ENCODE measurements at regions not wholly inside any gene's neighbourhood (a gene's known extent, or its start where the extent isn't known, plus 50 kb on each side); places are given as distances from the start of the nearest gene placed in this dataset.

GRCh38 chr12:81988362-81988761, 229.2 kb upstream of the PPFIA2 start:
- Histone ChIP-seq H3K36me3 (replicated peaks in 1 of 2; ENCODE audit: control extremely low read depth in 1 of 2, control insufficient read depth in 1 of 2, extremely low read depth in 1 of 2, insufficient read depth in 2 of 2, low read length in 1 of 2) (no peaks in the 10 kb centered on the region), H3K27ac (ENCODE audit: low read length in 2 of 2) (no peak overlapping the region), H3K79me2 (ENCODE audit: control insufficient read depth, insufficient read depth, low read length) (no peaks in the 10 kb centered on the region), H3K27me3 (replicated peaks in 1 of 4; ENCODE audit: control extremely low read depth in 1 of 4, control insufficient read depth in 3 of 4, insufficient read depth in 4 of 4, low read length in 3 of 4) (no peaks in the 10 kb centered on the region), H3K9ac (ENCODE audit: low read length) (no peak overlapping the region), H3K4me3 (ENCODE audit: control extremely low read depth in 1 of 5, extremely low read depth in 1 of 5, insufficient read depth in 1 of 5, low read depth in 2 of 5, low read length in 4 of 5) (no peak overlapping the region), H3K4me1 (ENCODE audit: control insufficient read depth in 2 of 2, insufficient read depth in 2 of 2, low read length in 2 of 2) (no peaks in the 10 kb centered on the region), H3K9me3 (ENCODE audit: control extremely low read depth in 1 of 3, control insufficient read depth in 2 of 3, insufficient read depth in 1 of 3, low read length in 2 of 3) (no peaks in the 10 kb centered on the region), H4K20me1 (ENCODE audit: control insufficient read depth, insufficient read depth, low read length, poor library complexity, severe bottlenecking) (no peaks in the 10 kb centered on the region), H3K4me2 (replicated peaks; ENCODE audit: low read depth, low read length, poor library complexity, severe bottlenecking) (no peak overlapping the region), H2AFZ (ENCODE audit: insufficient read depth, low read depth, low read length, poor library complexity, severe bottlenecking) (no peak overlapping the region)
- Mint-ChIP-seq H3K27me3 (no peaks in the 10 kb centered on the region), H3K4me3 (no peak overlapping the region), H3K9me3 (ENCODE audit: insufficient read depth) (peaks cover 7% of the 10 kb centered on the region), H3K4me1 (no peaks in the 10 kb centered on the region), H3K27ac (no peak overlapping the region)
- CTCF ChIA-PET = no interaction called here
- intact Hi-C loops (cut with micrococcal nuclease) = no loop called here
- POLR2A ChIA-PET = no interaction called here
- ATAC-seq (ENCODE audit: low read depth) = no peak
- DNase-seq = no peak
- WGBS (ENCODE audit: insufficient coverage) = no CpG with 5 or more reads among the region's 1 CpG
- TF ChIP-seq EZH2 (IDR thresholded peaks at IDR 0.05; ENCODE audit: borderline replicate concordance, insufficient read depth, low read depth, low read length, poor library complexity, severe bottlenecking) = no peak
- TF ChIP-seq, protein P1, sequence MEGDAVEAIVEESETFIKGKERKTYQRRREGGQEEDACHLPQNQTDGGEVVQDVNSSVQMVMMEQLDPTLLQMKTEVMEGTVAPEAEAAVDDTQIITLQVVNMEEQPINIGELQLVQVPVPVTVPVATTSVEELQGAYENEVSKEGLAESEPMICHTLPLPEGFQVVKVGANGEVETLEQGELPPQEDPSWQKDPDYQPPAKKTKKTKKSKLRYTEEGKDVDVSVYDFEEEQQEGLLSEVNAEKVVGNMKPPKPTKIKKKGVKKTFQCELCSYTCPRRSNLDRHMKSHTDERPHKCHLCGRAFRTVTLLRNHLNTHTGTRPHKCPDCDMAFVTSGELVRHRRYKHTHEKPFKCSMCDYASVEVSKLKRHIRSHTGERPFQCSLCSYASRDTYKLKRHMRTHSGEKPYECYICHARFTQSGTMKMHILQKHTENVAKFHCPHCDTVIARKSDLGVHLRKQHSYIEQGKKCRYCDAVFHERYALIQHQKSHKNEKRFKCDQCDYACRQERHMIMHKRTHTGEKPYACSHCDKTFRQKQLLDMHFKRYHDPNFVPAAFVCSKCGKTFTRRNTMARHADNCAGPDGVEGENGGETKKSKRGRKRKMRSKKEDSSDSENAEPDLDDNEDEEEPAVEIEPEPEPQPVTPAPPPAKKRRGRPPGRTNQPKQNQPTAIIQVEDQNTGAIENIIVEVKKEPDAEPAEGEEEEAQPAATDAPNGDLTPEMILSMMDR (IDR thresholded peaks at IDR 0.05) = no peak

GRCh38 chr12:81987371-81987770, 228.2 kb upstream of the PPFIA2 start:
- TF ChIP-seq, protein P1 (IDR thresholded peaks at IDR 0.05) = no peak
- TF ChIP-seq EZH2 (IDR thresholded peaks at IDR 0.05; ENCODE audit: borderline replicate concordance, insufficient read depth, low read depth, low read length, poor library complexity, severe bottlenecking) = no peak
- H3K27ac Mint-ChIP-seq = no peak overlapping the region
- Histone ChIP-seq H3K4me2 (replicated peaks; ENCODE audit: low read depth, low read length, poor library complexity, severe bottlenecking) (no peak overlapping the region), H2AFZ (ENCODE audit: insufficient read depth, low read depth, low read length, poor library complexity, severe bottlenecking) (no peak overlapping the region), H3K9me3 (ENCODE audit: control extremely low read depth in 1 of 3, control insufficient read depth in 2 of 3, insufficient read depth in 1 of 3, low read length in 2 of 3) (no peaks in the 10 kb centered on the region), H3K4me1 (ENCODE audit: control insufficient read depth in 2 of 2, insufficient read depth in 2 of 2, low read length in 2 of 2) (no peaks in the 10 kb centered on the region), H3K4me3 (ENCODE audit: control extremely low read depth in 1 of 5, extremely low read depth in 1 of 5, insufficient read depth in 1 of 5, low read depth in 2 of 5, low read length in 4 of 5) (no peak overlapping the region), H3K27me3 (replicated peaks in 1 of 4; ENCODE audit: control extremely low read depth in 1 of 4, control insufficient read depth in 3 of 4, insufficient read depth in 4 of 4, low read length in 3 of 4) (no peaks in the 10 kb centered on the region), H3K36me3 (replicated peaks in 1 of 2; ENCODE audit: control extremely low read depth in 1 of 2, control insufficient read depth in 1 of 2, extremely low read depth in 1 of 2, insufficient read depth in 2 of 2, low read length in 1 of 2) (no peaks in the 10 kb centered on the region), H3K9ac (ENCODE audit: low read length) (no peak overlapping the region), H3K27ac (ENCODE audit: low read length in 2 of 2) (no peak overlapping the region), H4K20me1 (ENCODE audit: control insufficient read depth, insufficient read depth, low read length, poor library complexity, severe bottlenecking) (no peaks in the 10 kb centered on the region), H3K79me2 (ENCODE audit: control insufficient read depth, insufficient read depth, low read length) (no peaks in the 10 kb centered on the region)
- ATAC-seq (ENCODE audit: low read depth) = no peak
- H3K27me3 Mint-ChIP-seq = no peaks in the 10 kb centered on the region
- intact Hi-C loops (cut with micrococcal nuclease) = no loop called here
- DNase-seq = no peak
- ChIA-PET POLR2A (no interaction called here), CTCF (no interaction called here)
- no peak overlapping the region for H3K4me3 Mint-ChIP-seq
- WGBS (ENCODE audit: insufficient coverage) = no CpG with 5 or more reads among the region's 2 CpGs
- H3K9me3 Mint-ChIP-seq (ENCODE audit: insufficient read depth) = peaks cover 7% of the 10 kb centered on the region
- H3K4me1 Mint-ChIP-seq = no peaks in the 10 kb centered on the region
